ENCODE measurements at regions not wholly inside any gene's neighbourhood (a gene's known extent, or its start where the extent isn't known, plus 50 kb on each side); places are given as distances from the start of the nearest gene placed in this dataset.
"Not testable (repeated sequence)": the region's sequence is repeated elsewhere in the genome, so short reads cannot be mapped to it uniquely, and the experiment has no call there.

DNA sequence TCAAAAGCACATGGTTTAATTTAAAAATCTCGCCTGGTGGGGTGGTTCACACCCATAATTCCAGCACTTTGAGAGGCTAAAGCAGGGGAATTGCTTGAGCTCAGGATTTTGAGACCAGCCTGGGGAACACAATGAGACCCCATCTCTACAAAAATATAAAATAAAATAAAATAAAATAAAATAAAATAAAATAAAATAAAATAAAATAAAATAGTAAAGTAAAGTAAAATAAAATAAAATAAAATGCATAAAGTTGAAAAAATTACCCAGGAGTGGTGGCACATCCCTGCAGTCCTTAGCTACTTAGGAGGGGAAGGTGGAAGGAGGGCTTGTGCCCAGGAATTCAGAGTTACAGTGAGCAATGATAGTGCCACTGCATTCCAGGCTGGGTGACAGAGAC, 88.7 kb upstream of the MS4A8 start:
- Histone ChIP-seq H3K9me3 (ENCODE audit: control extremely low read depth in 1 of 3, control insufficient read depth in 2 of 3, insufficient read depth in 1 of 3, low read length in 2 of 3) (peaks cover 0 to 5% (median 0%) of the 10 kb centered on the region in 3 donors), H3K4me3 (ENCODE audit: control extremely low read depth in 1 of 5, extremely low read depth in 1 of 5, insufficient read depth in 1 of 5, low read depth in 2 of 5, low read length in 4 of 5) (no peak overlapping the region), H4K20me1 (ENCODE audit: control insufficient read depth, insufficient read depth, low read length, poor library complexity, severe bottlenecking) (no peaks in the 10 kb centered on the region), H3K4me1 (ENCODE audit: control insufficient read depth in 2 of 2, insufficient read depth in 2 of 2, low read length in 2 of 2) (no peaks in the 10 kb centered on the region), H3K79me2 (ENCODE audit: control insufficient read depth, insufficient read depth, low read length) (no peaks in the 10 kb centered on the region), H3K36me3 (replicated peaks in 1 of 2; ENCODE audit: control extremely low read depth in 1 of 2, control insufficient read depth in 1 of 2, extremely low read depth in 1 of 2, insufficient read depth in 2 of 2, low read length in 1 of 2) (no peaks in the 10 kb centered on the region), H3K27ac (ENCODE audit: low read length in 2 of 2) (no peak overlapping the region), H3K9ac (ENCODE audit: low read length) (no peak overlapping the region), H3K4me2 (replicated peaks; ENCODE audit: low read depth, low read length, poor library complexity, severe bottlenecking) (no peak overlapping the region), H2AFZ (ENCODE audit: insufficient read depth, low read depth, low read length, poor library complexity, severe bottlenecking) (no peak overlapping the region), H3K27me3 (replicated peaks in 1 of 4; ENCODE audit: control extremely low read depth in 1 of 4, control insufficient read depth in 3 of 4, insufficient read depth in 4 of 4, low read length in 3 of 4) (no peaks in the 10 kb centered on the region)
- WGBS (ENCODE audit: insufficient coverage): no CpG with 5 or more reads among the region's 1 CpG
- H3K27me3 Mint-ChIP-seq: peaks cover 8% of the 10 kb centered on the region
- intact Hi-C loops (cut with micrococcal nuclease): no loop called here
- TF ChIP-seq EZH2 (IDR thresholded peaks at IDR 0.05; ENCODE audit: borderline replicate concordance, insufficient read depth, low read depth, low read length, poor library complexity, severe bottlenecking) (no peak), CTCF (IDR thresholded peaks at IDR 0.05) (no peak)
- H3K9me3 Mint-ChIP-seq (ENCODE audit: insufficient read depth): no peaks in the 10 kb centered on the region
- DNase-seq: no peak
- no peaks in the 10 kb centered on the region for H3K4me1 Mint-ChIP-seq
- H3K27ac Mint-ChIP-seq: no peak overlapping the region
- ChIA-PET CTCF (interaction anchor here (1.1 to 3.8 kb wide), 7 partner anchors 9 to 277 kb away, joined by 3 to 19 read pairs (median 4); no protein-coding TSS in a partner anchor), POLR2A (no interaction called here)
- no peak for ATAC-seq (ENCODE audit: low read depth)
- no peak overlapping the region for H3K4me3 Mint-ChIP-seq

- no peak overlapping the region for H3K4me3 ChIP-seq (ENCODE audit: control extremely low read depth in 1 of 5, extremely low read depth in 1 of 5, insufficient read depth in 1 of 5, low read depth in 2 of 5, low read length in 4 of 5)
- no peak overlapping the region for H3K27ac Mint-ChIP-seq
- H3K27ac ChIP-seq (ENCODE audit: low read length in 2 of 2): no peak overlapping the region
- TF ChIP-seq CTCF (IDR thresholded peaks at IDR 0.05) (no peak), EZH2 (IDR thresholded peaks at IDR 0.05; ENCODE audit: borderline replicate concordance, insufficient read depth, low read depth, low read length, poor library complexity, severe bottlenecking) (no peak)
- H3K4me1 ChIP-seq (ENCODE audit: control insufficient read depth in 2 of 2, insufficient read depth in 2 of 2, low read length in 2 of 2): peaks cover 0 to 7% of the 10 kb centered on the region in 2 donors
- H3K36me3 ChIP-seq (replicated peaks in 1 of 2; ENCODE audit: control extremely low read depth in 1 of 2, control insufficient read depth in 1 of 2, extremely low read depth in 1 of 2, insufficient read depth in 2 of 2, low read length in 1 of 2): no peaks in the 10 kb centered on the region
- no peaks in the 10 kb centered on the region for H3K27me3 ChIP-seq (replicated peaks in 1 of 4; ENCODE audit: control extremely low read depth in 1 of 4, control insufficient read depth in 3 of 4, insufficient read depth in 4 of 4, low read length in 3 of 4)
- no peaks in the 10 kb centered on the region for H3K79me2 ChIP-seq (ENCODE audit: control insufficient read depth, insufficient read depth, low read length)
- WGBS (ENCODE audit: insufficient coverage): 90% methylated on average over 24 of the region's 25 CpGs
- no peak for DNase-seq
- peaks cover 0 to 5% (median 0%) of the 10 kb centered on the region in 3 donors for H3K9me3 ChIP-seq (ENCODE audit: control extremely low read depth in 1 of 3, control insufficient read depth in 2 of 3, insufficient read depth in 1 of 3, low read length in 2 of 3)
- ChIA-PET CTCF (interaction anchor here (1.2 to 2.3 kb wide), 3 partner anchors 252 to 270 kb away, joined by 4 to 7 read pairs (median 6); no protein-coding TSS in a partner anchor), POLR2A (no interaction called here)
- H3K4me3 Mint-ChIP-seq: no peak overlapping the region
- peaks cover 7% of the 10 kb centered on the region for H3K4me1 Mint-ChIP-seq
- no peak overlapping the region for H2AFZ ChIP-seq (ENCODE audit: insufficient read depth, low read depth, low read length, poor library complexity, severe bottlenecking)
- no peak overlapping the region for H3K4me2 ChIP-seq (replicated peaks; ENCODE audit: low read depth, low read length, poor library complexity, severe bottlenecking)
- intact Hi-C loops (cut with micrococcal nuclease): no loop called here
- peaks cover 8% of the 10 kb centered on the region for H3K27me3 Mint-ChIP-seq
- no peak overlapping the region for H3K9ac ChIP-seq (ENCODE audit: low read length)
- no peak for ATAC-seq (ENCODE audit: low read depth)
- no peaks in the 10 kb centered on the region for H3K9me3 Mint-ChIP-seq (ENCODE audit: insufficient read depth)
- no peaks in the 10 kb centered on the region for H4K20me1 ChIP-seq (ENCODE audit: control insufficient read depth, insufficient read depth, low read length, poor library complexity, severe bottlenecking)
Observed at GRCh38 chr11:60615497-60615896, 83.9 kb upstream of the MS4A8 start.

DNA sequence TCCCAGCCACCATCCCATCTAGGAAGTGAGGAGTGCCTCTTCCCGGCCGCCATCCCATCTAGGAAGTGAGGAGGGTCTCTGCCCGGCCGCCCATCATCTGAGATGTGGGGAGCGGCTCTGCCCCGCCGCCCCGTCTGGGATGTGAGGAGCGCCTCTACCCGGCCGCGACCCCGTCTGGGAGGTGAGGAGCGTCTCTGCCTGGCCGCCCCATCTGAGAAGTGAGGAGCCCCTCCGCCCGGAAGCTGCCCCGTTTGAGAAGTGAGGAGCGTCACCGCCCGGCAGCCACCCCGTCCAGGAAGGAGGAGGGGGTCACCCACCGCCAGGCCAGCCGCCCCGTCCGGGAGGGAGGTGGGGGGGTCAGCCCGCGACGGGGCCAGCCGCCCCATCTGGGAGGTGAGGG, 77.5 kb upstream of the MS4A8 start:
- H3K27ac ChIP-seq (ENCODE audit: low read length in 2 of 2); H3K79me2 ChIP-seq (ENCODE audit: control insufficient read depth, insufficient read depth, low read length); H3K9ac ChIP-seq (ENCODE audit: low read length); H3K36me3 ChIP-seq (replicated peaks in 1 of 2; ENCODE audit: control extremely low read depth in 1 of 2, control insufficient read depth in 1 of 2, extremely low read depth in 1 of 2, insufficient read depth in 2 of 2, low read length in 1 of 2); H3K27me3 Mint-ChIP-seq; H3K27me3 ChIP-seq (replicated peaks in 1 of 4; ENCODE audit: control extremely low read depth in 1 of 4, control insufficient read depth in 3 of 4, insufficient read depth in 4 of 4, low read length in 3 of 4); ATAC-seq (ENCODE audit: low read depth); CTCF ChIA-PET; DNase-seq; H3K9me3 ChIP-seq (ENCODE audit: control extremely low read depth in 1 of 3, control insufficient read depth in 2 of 3, insufficient read depth in 1 of 3, low read length in 2 of 3); H3K4me3 ChIP-seq (ENCODE audit: control extremely low read depth in 1 of 5, extremely low read depth in 1 of 5, insufficient read depth in 1 of 5, low read depth in 2 of 5, low read length in 4 of 5); H3K4me3 Mint-ChIP-seq; H4K20me1 ChIP-seq (ENCODE audit: control insufficient read depth, insufficient read depth, low read length, poor library complexity, severe bottlenecking); intact Hi-C loops (cut with micrococcal nuclease); H3K27ac Mint-ChIP-seq; H2AFZ ChIP-seq (ENCODE audit: insufficient read depth, low read depth, low read length, poor library complexity, severe bottlenecking); H3K4me2 ChIP-seq (replicated peaks; ENCODE audit: low read depth, low read length, poor library complexity, severe bottlenecking); POLR2A ChIA-PET; H3K9me3 Mint-ChIP-seq (ENCODE audit: insufficient read depth); H3K4me1 ChIP-seq (ENCODE audit: control insufficient read depth in 2 of 2, insufficient read depth in 2 of 2, low read length in 2 of 2): not testable (repeated sequence)
- WGBS (ENCODE audit: insufficient coverage): 91% methylated on average over 7 of the region's 30 CpGs
- peaks cover 14% of the 10 kb centered on the region for H3K4me1 Mint-ChIP-seq
